ENCODE measurements at regions not wholly inside any gene's neighbourhood (a gene's known extent, or its start where the extent isn't known, plus 50 kb on each side); places are given as distances from the start of the nearest gene placed in this dataset.
"Not testable (repeated sequence)": the region's sequence is repeated elsewhere in the genome, so short reads cannot be mapped to it uniquely, and the experiment has no call there.

DNA sequence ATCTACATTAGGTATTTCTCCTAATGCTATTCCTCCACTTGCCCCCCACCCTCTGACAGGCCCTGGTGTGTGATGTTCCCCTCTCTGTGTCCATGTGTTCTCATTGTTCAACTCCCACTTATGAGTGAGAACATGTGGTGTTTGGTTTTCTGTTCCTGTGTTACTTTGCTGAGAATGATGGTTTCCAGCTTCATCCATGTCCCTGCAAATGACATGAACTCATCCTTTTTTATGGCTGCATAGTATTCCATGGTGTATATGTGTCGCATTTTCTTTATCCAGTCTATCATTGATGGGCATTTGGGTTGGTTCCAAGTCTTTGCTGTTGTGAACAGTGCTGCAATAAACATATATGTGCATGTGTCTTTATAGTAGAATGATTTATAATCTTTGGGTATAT, 50.6 kb upstream of the GRHL3 start:
- H3K4me1 ChIP-seq (replicated peaks in 1 of 2); H3K4me3 ChIP-seq; H3K9me3 ChIP-seq (replicated peaks in 1 of 3); DNase-seq; H3K27me3 ChIP-seq; intact Hi-C loops (cut with DNase I); H3K27ac ChIP-seq; H3K36me3 ChIP-seq (replicated peaks in 1 of 2): not testable (repeated sequence)
- WGBS, 4 donors, result 79 to 100% (median 93%) methylated on average over 1 of the region's 1 CpG

DNA sequence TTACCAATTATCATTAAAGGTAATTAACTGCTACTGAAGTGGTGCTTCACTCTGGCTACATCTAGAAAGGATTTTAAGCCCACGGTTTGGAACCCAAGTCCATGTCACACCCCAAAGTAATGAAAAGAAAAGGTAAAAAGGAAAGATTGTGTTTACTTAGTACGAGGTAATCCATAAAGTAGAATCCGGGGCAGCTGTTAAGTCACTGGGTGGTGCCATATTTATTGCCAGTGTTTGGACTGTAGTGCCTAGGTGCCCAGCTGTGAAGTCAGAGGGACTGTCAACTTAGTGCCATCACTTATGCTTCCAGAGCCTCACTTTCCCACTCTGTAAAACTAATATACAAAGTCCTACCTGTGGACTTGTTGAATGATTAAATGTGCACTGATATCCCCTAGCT, 52.2 kb upstream of the GRHL3 start:
- Histone ChIP-seq H3K27me3 (no peaks in the 10 kb centered on the region), H3K4me1 (replicated peaks in 1 of 2) (no peaks in the 10 kb centered on the region), H3K36me3 (replicated peaks in 1 of 2) (no peaks in the 10 kb centered on the region), H3K27ac (no peak overlapping the region), H3K4me3 (no peak overlapping the region), H3K9me3 (replicated peaks in 1 of 3) (no peaks in the 10 kb centered on the region)
- 59 to 95% (median 61%) methylated on average over 2 to 3 of the region's 3 CpGs for WGBS, 4 donors
- TF ChIP-seq, protein P1, sequence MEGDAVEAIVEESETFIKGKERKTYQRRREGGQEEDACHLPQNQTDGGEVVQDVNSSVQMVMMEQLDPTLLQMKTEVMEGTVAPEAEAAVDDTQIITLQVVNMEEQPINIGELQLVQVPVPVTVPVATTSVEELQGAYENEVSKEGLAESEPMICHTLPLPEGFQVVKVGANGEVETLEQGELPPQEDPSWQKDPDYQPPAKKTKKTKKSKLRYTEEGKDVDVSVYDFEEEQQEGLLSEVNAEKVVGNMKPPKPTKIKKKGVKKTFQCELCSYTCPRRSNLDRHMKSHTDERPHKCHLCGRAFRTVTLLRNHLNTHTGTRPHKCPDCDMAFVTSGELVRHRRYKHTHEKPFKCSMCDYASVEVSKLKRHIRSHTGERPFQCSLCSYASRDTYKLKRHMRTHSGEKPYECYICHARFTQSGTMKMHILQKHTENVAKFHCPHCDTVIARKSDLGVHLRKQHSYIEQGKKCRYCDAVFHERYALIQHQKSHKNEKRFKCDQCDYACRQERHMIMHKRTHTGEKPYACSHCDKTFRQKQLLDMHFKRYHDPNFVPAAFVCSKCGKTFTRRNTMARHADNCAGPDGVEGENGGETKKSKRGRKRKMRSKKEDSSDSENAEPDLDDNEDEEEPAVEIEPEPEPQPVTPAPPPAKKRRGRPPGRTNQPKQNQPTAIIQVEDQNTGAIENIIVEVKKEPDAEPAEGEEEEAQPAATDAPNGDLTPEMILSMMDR (IDR thresholded peaks at IDR 0.05), result no peak
- TF ChIP-seq POLR2A (IDR thresholded peaks at IDR 0.05), result no peak
- DNase-seq, result no peak
- intact Hi-C loops (cut with DNase I), result no loop called here

DNA sequence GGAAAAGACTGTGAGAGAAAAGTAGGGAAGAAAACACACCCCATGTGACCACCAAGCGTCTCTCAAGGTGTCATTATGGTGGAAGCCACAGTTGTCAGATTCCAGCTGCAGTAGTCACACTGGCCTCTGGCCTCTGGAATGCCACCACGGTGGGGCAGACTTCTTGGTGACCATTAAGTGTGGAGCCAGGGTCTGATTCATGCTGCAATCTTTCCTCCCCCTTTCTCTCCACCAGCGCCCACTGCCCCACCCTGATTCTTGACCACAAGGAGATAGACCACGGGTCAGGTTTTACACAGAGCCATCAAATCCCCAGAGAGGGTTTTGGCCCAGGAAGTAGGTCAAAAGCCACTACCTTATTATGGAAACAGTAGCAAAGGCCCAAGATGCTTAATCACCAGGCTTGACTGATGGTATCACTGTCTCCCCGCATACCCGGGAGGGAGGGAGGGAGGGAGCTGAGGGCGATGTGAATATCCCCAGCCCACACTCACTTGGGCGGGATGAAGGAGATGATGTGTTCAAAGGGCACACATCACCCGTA, 52.7 kb upstream of the GRHL3 start:
- no peaks in the 10 kb centered on the region for H3K36me3 ChIP-seq (replicated peaks in 1 of 2)
- intact Hi-C loops (cut with DNase I), result no loop called here
- no peaks in the 10 kb centered on the region for H3K4me1 ChIP-seq (replicated peaks in 1 of 2)
- no peak overlapping the region for H3K4me3 ChIP-seq
- TF ChIP-seq, protein P1 (IDR thresholded peaks at IDR 0.05), result no peak
- TF ChIP-seq POLR2A (IDR thresholded peaks at IDR 0.05), result no peak
- no peak for DNase-seq
- H3K27ac ChIP-seq, result no peak overlapping the region
- H3K9me3 ChIP-seq (replicated peaks in 1 of 3), result no peaks in the 10 kb centered on the region
- 49 to 68% (median 55%) methylated on average over 7 to 9 of the region's 9 CpGs for WGBS, 4 donors
- H3K27me3 ChIP-seq, result no peaks in the 10 kb centered on the region

DNA sequence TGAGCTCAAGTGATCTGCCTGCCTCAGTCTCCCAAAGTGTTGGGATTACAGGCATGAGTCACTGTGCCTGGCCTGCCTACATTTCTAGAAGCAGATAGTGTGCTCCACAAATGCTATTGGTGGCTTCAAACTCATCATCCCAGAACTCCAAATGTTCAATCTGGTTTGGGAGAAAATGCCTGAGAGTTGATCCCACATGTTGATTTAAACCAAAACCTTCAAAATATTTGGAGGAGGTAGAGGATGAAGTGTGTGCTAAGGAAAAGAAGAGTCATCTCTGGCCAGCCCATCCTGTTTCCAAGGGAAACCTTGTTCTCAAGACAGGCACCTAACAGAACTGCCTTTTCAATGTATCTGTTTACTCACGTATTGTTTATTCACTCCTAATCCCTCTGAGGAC, 55.4 kb upstream of the GRHL3 start:
- intact Hi-C loops (cut with DNase I), result no loop called here
- TF ChIP-seq, protein P1 (IDR thresholded peaks at IDR 0.05), result no peak
- no peak for TF ChIP-seq POLR2A (IDR thresholded peaks at IDR 0.05)
- Histone ChIP-seq H3K4me1 (replicated peaks in 1 of 2) (no peaks in the 10 kb centered on the region), H3K9me3 (replicated peaks in 1 of 3) (no peaks in the 10 kb centered on the region), H3K27ac (no peak overlapping the region), H3K36me3 (replicated peaks in 1 of 2) (no peaks in the 10 kb centered on the region), H3K4me3 (no peak overlapping the region), H3K27me3 (no peaks in the 10 kb centered on the region)
- WGBS, 4 donors, result 68 to 88% (median 84%) methylated on average over 1 of the region's 1 CpG
- DNase-seq, result no peak

DNA sequence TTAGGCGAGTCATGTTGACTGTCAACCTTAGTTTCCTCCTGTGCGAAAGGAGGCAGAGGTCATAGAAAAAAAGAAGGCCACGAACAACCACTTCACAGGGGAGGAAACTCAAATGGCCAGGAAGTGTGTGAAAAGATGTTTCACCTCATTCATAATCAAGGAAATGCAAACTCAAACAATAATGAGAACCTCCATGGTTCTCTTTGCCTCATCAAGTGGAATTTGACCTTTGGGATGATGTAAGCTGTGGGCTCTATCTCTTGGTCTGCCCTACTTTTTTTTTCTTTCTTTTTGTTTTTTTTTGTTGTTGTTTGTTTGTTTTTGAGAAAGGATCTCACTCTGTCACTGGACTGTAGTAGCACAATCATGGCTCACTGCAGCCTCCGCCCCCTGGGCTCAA, 55.9 kb upstream of the GRHL3 start:
- H3K4me1 ChIP-seq (replicated peaks in 1 of 2), result no peaks in the 10 kb centered on the region
- no peak overlapping the region for H3K27ac ChIP-seq
- H3K27me3 ChIP-seq, result no peaks in the 10 kb centered on the region
- no peaks in the 10 kb centered on the region for H3K36me3 ChIP-seq (replicated peaks in 1 of 2)
- no peak for DNase-seq
- H3K4me3 ChIP-seq, result no peak overlapping the region
- no peak for TF ChIP-seq POLR2A (IDR thresholded peaks at IDR 0.05)
- TF ChIP-seq, protein P1 (IDR thresholded peaks at IDR 0.05), result no peak
- intact Hi-C loops (cut with DNase I), result no loop called here
- no peaks in the 10 kb centered on the region for H3K9me3 ChIP-seq (replicated peaks in 1 of 3)
- 78 to 87% (median 84%) methylated on average over 4 of the region's 4 CpGs for WGBS, 4 donors
